OCI-LY3 (cell line): ENCODE measurements at regions not wholly inside any gene's neighbourhood (a gene's known extent, or its start where the extent isn't known, plus 50 kb on each side); places are given as distances from the start of the nearest gene placed in this dataset.

ENCODE experiments used
- H2AFZ ChIP-seq: fragments of 200-600, 300-600 bp; shearing (Covaris generic); 2 replicates; pipeline ENCODE4 v1.6.0; 2014; ENCODE audit warnings: antibody characterized with exemption, low read depth, low read length
- H3K27ac ChIP-seq: fragments of 200-600, 300-600 bp; sonication (generic); 2 replicates; pipeline ENCODE4 v1.5.1; 2014; ENCODE audit warnings: mild to moderate bottlenecking, low read length, moderate library complexity, mixed read lengths
- H3K27me3 ChIP-seq: fragments of 200-600, 300-600 bp; sonication (generic); 2 replicates; pipeline ENCODE4 v1.6.1; 2014; ENCODE audit warnings: low read depth, low read length, mixed read lengths
- H3K36me3 ChIP-seq: fragments of 200-600, 300-600 bp; sonication (generic); replicated peaks from 2 replicates; pipeline ENCODE3; 2014; ENCODE audit warnings: low read depth, low read length, mixed read lengths
- H3K4me1 ChIP-seq: fragments of 300-600, 200-600 bp; sonication (generic); 2 replicates; pipeline ENCODE4 v1.6.1; 2014; ENCODE audit warnings: low read length, mixed read lengths
- H3K4me2 ChIP-seq: fragments of 200-600, 300-600 bp; sonication (generic); 2 replicates; pipeline ENCODE4 v1.6.1; 2014; ENCODE audit warnings: low read length, mixed read lengths
- H3K4me3 ChIP-seq: fragments of 300-600, 200-600 bp; sonication (generic); 2 replicates; pipeline ENCODE4 v1.5.1; 2014; ENCODE audit warnings: antibody characterized with exemption, mild to moderate bottlenecking, low read length, moderate library complexity
- H3K79me2 ChIP-seq: fragments of 300-600, 200-600 bp; shearing (Covaris generic); 2 replicates; pipeline ENCODE4 v1.6.1; 2014; ENCODE audit warnings: mild to moderate bottlenecking, low read length, mixed read lengths
- H3K9ac ChIP-seq: fragments of 300-600, 200-600 bp; shearing (Covaris generic); 2 replicates; pipeline ENCODE4 v1.6.0; 2014; ENCODE audit warnings: mild to moderate bottlenecking, low read length, moderate library complexity
- H3K9me3 ChIP-seq: fragments of 200-600, 300-600 bp; shearing (Covaris generic); 2 replicates; pipeline ENCODE4 v1.6.1; 2014; ENCODE audit warnings: low read length, mixed read lengths; ENCODE audit not compliant: insufficient read depth
- H4K20me1 ChIP-seq: fragments of 200-600, 300-600 bp; sonication (generic); 2 replicates; pipeline ENCODE4 v1.6.1; 2016; ENCODE audit warnings: low read length, mixed read lengths; ENCODE audit not compliant: insufficient read depth
- CTCF ChIP-seq: fragments of 200-600, 300-600 bp; sonication (generic); IDR thresholded peaks from 2 replicates; pipeline ENCODE4 v1.5.1; 2014; ENCODE audit warnings: antibody characterized with exemption, low read length, low read depth
- EZH2phosphoT487 ChIP-seq: fragments of 200-600 bp; shearing (Covaris generic); IDR thresholded peaks from 2 replicates; pipeline ENCODE4 v1.6.1; 2018; ENCODE audit warnings: antibody characterized with exemption, mixed run types, low read depth

DNA sequence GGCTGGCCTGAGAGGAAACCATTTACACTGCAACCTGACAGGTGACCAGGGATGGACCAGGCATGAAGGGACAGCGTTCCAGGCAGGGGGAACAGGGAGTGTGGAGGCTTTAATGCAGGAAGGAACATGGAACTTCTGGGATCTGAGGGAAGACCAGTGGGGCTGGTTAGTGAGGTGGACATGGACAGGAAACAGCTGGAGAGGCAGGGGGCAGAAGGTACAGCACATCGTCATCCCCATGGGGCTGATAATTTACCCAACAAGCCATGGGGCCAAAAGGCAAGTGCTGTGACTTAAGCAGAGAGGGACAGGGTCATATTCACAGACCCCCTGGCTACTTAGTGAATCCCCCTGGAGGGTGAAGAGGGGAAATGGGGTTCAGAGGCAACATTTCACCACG, 77.0 kb upstream of the LARS2 start:
- no peaks in the 10 kb centered on the region for H3K4me1 ChIP-seq
- H3K27ac ChIP-seq, result no peak overlapping the region
- no peaks in the 10 kb centered on the region for H3K9me3 ChIP-seq
- TF ChIP-seq EZH2phosphoT487 (no peak), CTCF (no peak)
- H3K79me2 ChIP-seq, result no peaks in the 10 kb centered on the region
- H3K4me2 ChIP-seq, result no peak overlapping the region
- no peaks in the 10 kb centered on the region for H3K36me3 ChIP-seq
- no peaks in the 10 kb centered on the region for H4K20me1 ChIP-seq
- H3K4me3 ChIP-seq, result no peak overlapping the region
- no peak overlapping the region for H2AFZ ChIP-seq
- H3K27me3 ChIP-seq, result peaks cover 42% of the 10 kb centered on the region
- no peak overlapping the region for H3K9ac ChIP-seq

DNA sequence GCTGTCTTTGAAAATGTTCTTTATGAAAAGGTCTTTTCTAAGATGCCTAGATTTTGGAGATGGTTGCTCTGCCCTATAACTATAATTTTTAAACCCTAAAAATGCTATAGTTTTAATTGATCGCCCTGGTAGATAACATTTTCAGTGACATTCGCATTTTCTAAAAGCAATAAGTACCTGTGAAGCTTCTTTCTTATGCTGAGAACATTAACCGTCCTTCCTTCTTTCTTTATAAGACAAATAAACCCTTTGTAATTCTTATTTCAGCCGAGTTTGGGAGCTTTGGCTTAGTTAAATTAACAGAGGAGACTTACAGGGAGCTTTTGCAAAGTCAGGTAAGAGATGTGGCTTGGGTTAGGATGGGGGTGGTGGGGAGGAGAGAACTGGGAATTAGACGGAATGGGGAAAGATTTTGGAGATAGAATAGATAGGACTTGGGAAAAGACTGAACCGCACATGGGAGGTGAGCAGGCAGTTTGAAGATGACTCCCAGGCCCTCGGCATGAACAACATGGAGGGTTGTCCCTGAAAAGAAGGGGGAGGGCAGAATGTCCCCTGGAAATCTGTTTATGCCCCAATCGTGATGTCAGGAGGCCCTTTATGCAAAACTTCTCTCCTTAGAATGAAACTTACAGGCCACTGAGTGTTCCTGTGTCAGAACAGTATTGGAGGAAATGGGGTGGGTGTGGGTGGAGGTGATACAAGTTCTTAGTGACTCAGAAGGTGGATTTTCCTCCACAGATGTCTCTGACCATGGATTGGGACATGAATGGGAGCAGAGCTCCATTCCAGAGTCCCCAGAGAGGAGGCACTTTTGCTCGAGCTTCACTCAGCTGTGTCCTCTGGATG, 76.2 kb upstream of the LARS2 start:
- Histone ChIP-seq H3K4me1 (no peaks in the 10 kb centered on the region), H3K36me3 (no peaks in the 10 kb centered on the region), H3K4me3 (no peak overlapping the region), H3K9ac (no peak overlapping the region), H3K27ac (no peak overlapping the region), H3K9me3 (no peaks in the 10 kb centered on the region), H3K79me2 (no peaks in the 10 kb centered on the region), H3K4me2 (no peak overlapping the region), H2AFZ (no peak overlapping the region), H3K27me3 (peaks cover 42% of the 10 kb centered on the region), H4K20me1 (no peaks in the 10 kb centered on the region)
- no peak for TF ChIP-seq CTCF
- no peak for TF ChIP-seq EZH2phosphoT487

- Histone ChIP-seq H4K20me1 (no peaks in the 10 kb centered on the region), H3K9ac (no peak overlapping the region), H3K4me2 (no peak overlapping the region), H3K4me3 (no peak overlapping the region), H3K79me2 (no peaks in the 10 kb centered on the region), H3K27me3 (peaks cover 42% of the 10 kb centered on the region), H3K27ac (no peak overlapping the region), H3K36me3 (no peaks in the 10 kb centered on the region), H3K9me3 (no peaks in the 10 kb centered on the region), H2AFZ (no peak overlapping the region), H3K4me1 (no peaks in the 10 kb centered on the region)
- TF ChIP-seq CTCF, result no peak
- TF ChIP-seq EZH2phosphoT487, result no peak
Measured at GRCh38 chr3:45312836-45313493, 75.4 kb upstream of the LARS2 start.

- no peak overlapping the region for H3K9ac ChIP-seq
- no peak for TF ChIP-seq CTCF
- no peak for TF ChIP-seq EZH2phosphoT487
- H3K27ac ChIP-seq, result no peak overlapping the region
- H3K36me3 ChIP-seq, result no peaks in the 10 kb centered on the region
- H3K79me2 ChIP-seq, result no peaks in the 10 kb centered on the region
- no peak overlapping the region for H3K4me3 ChIP-seq
- H3K4me1 ChIP-seq, result no peaks in the 10 kb centered on the region
- no peak overlapping the region for H3K4me2 ChIP-seq
- H2AFZ ChIP-seq, result no peak overlapping the region
- H4K20me1 ChIP-seq, result no peaks in the 10 kb centered on the region
- no peaks in the 10 kb centered on the region for H3K9me3 ChIP-seq
- H3K27me3 ChIP-seq, result peaks cover 42% of the 10 kb centered on the region
Measured at GRCh38 chr3:45313743-45314403, 74.5 kb upstream of the LARS2 start.
